Stimulated activated memory B cell treated with anti-CD40 and anti-IgM and Interleukin-4, amounts not matched to agents 10 μg/mL and 1 μg/mL and 100 μg/mL, for 72 hours (primary cell): ENCODE measurements at regions not wholly inside any gene's neighbourhood (a gene's known extent, or its start where the extent isn't known, plus 50 kb on each side); places are given as distances from the start of the nearest gene placed in this dataset.

Experiments
- ATAC-seq: fragments of 150-1000 bp; cut with Tn5 transposase; 2 replicates; pipeline ENCODE4 v1.10.0; 2021
- H3K27ac Mint-ChIP-seq: one replicate; pipeline ENCODE4 v1.8.0; 2022; ENCODE audit warnings: mild to moderate bottlenecking, mixed read lengths
- H3K27me3 Mint-ChIP-seq: one replicate; pipeline ENCODE4 v1.8.0; 2022; ENCODE audit warnings: mixed read lengths
- H3K36me3 Mint-ChIP-seq: one replicate; pipeline ENCODE4 v1.8.0; 2022; ENCODE audit warnings: mixed read lengths
- H3K4me1 Mint-ChIP-seq: one replicate; pipeline ENCODE4 v1.8.0; 2022; ENCODE audit warnings: mixed read lengths
- H3K4me3 Mint-ChIP-seq: one replicate; pipeline ENCODE4 v1.8.0; 2022; ENCODE audit warnings: mild to moderate bottlenecking, moderate library complexity, mixed read lengths
- H3K9me3 Mint-ChIP-seq: one replicate; pipeline ENCODE4 v1.8.0; 2022; ENCODE audit warnings: mixed read lengths

- Mint-ChIP-seq H3K27ac (no peak overlapping the region), H3K27me3 (no peaks in the 10 kb centered on the region), H3K4me1 (no peaks in the 10 kb centered on the region), H3K4me3 (no peak overlapping the region), H3K9me3 (peaks cover 6% of the 10 kb centered on the region), H3K36me3 (no peaks in the 10 kb centered on the region)
- ATAC-seq = no peak
These were observed 397.4 kb upstream of the SALL3 start for GRCh38 chr18:78582181-78582709.

GRCh38 chr18:78582898-78583738 lies 396.5 kb upstream of the SALL3 start:
- H3K4me1 Mint-ChIP-seq = no peaks in the 10 kb centered on the region
- no peaks in the 10 kb centered on the region for H3K27me3 Mint-ChIP-seq
- H3K27ac Mint-ChIP-seq = no peak overlapping the region
- no peak for ATAC-seq
- H3K9me3 Mint-ChIP-seq = peaks cover 6% of the 10 kb centered on the region
- H3K4me3 Mint-ChIP-seq = no peak overlapping the region
- H3K36me3 Mint-ChIP-seq = no peaks in the 10 kb centered on the region

- no peak for ATAC-seq
- no peak overlapping the region for H3K4me3 Mint-ChIP-seq
- H3K9me3 Mint-ChIP-seq = peaks cover 3% of the 10 kb centered on the region
- no peaks in the 10 kb centered on the region for H3K36me3 Mint-ChIP-seq
- no peaks in the 10 kb centered on the region for H3K4me1 Mint-ChIP-seq
- no peaks in the 10 kb centered on the region for H3K27me3 Mint-ChIP-seq
- H3K27ac Mint-ChIP-seq = no peak overlapping the region
These were observed 395.7 kb upstream of the SALL3 start for GRCh38 chr18:78583739-78584458.

- ATAC-seq = no peak
- no peak overlapping the region for H3K4me3 Mint-ChIP-seq
- H3K9me3 Mint-ChIP-seq = peaks cover 2% of the 10 kb centered on the region
- no peak overlapping the region for H3K27ac Mint-ChIP-seq
- no peaks in the 10 kb centered on the region for H3K27me3 Mint-ChIP-seq
- H3K4me1 Mint-ChIP-seq = no peaks in the 10 kb centered on the region
- no peaks in the 10 kb centered on the region for H3K36me3 Mint-ChIP-seq
These were observed 395.1 kb upstream of the SALL3 start for GRCh38 chr18:78584459-78585022.

- Mint-ChIP-seq H3K27ac (no peak overlapping the region), H3K36me3 (no peaks in the 10 kb centered on the region), H3K4me3 (no peak overlapping the region), H3K9me3 (no peaks in the 10 kb centered on the region), H3K27me3 (no peaks in the 10 kb centered on the region), H3K4me1 (no peaks in the 10 kb centered on the region)
- ATAC-seq = no peak
These were observed 393.0 kb upstream of the SALL3 start for GRCh38 chr18:78586586-78586985.

GRCh38 chr18:78587096-78587495 lies 392.5 kb upstream of the SALL3 start:
- no peak overlapping the region for H3K4me3 Mint-ChIP-seq
- no peaks in the 10 kb centered on the region for H3K36me3 Mint-ChIP-seq
- H3K27me3 Mint-ChIP-seq = no peaks in the 10 kb centered on the region
- H3K27ac Mint-ChIP-seq = no peak overlapping the region
- H3K9me3 Mint-ChIP-seq = no peaks in the 10 kb centered on the region
- ATAC-seq = no peak
- H3K4me1 Mint-ChIP-seq = no peaks in the 10 kb centered on the region

GRCh38 chr18:78587626-78588600 lies 391.7 kb upstream of the SALL3 start:
- Mint-ChIP-seq H3K27ac (no peak overlapping the region), H3K27me3 (no peaks in the 10 kb centered on the region), H3K36me3 (no peaks in the 10 kb centered on the region), H3K4me1 (no peaks in the 10 kb centered on the region), H3K4me3 (no peak overlapping the region), H3K9me3 (no peaks in the 10 kb centered on the region)
- peak; percentile 44 for ATAC-seq

GRCh38 chr18:78589916-78590437 lies 389.6 kb upstream of the SALL3 start:
- H3K27ac Mint-ChIP-seq = no peak overlapping the region

GRCh38 chr18:78595453-78595852 lies 384.2 kb upstream of the SALL3 start:
- ATAC-seq = no peak
- no peaks in the 10 kb centered on the region for H3K27me3 Mint-ChIP-seq
- no peak overlapping the region for H3K27ac Mint-ChIP-seq
- no peak overlapping the region for H3K4me3 Mint-ChIP-seq
- H3K9me3 Mint-ChIP-seq = peaks cover 3% of the 10 kb centered on the region
- H3K4me1 Mint-ChIP-seq = no peaks in the 10 kb centered on the region
- H3K36me3 Mint-ChIP-seq = no peaks in the 10 kb centered on the region

More at GRCh38 chr18:78589916-78590437, 389.6 kb upstream of the SALL3 start:
- Mint-ChIP-seq H3K4me3 (no peak overlapping the region), H3K9me3 (peaks cover 3% of the 10 kb centered on the region), H3K4me1 (no peaks in the 10 kb centered on the region), H3K27me3 (no peaks in the 10 kb centered on the region), H3K36me3 (no peaks in the 10 kb centered on the region)
- ATAC-seq = no peak

GRCh38 chr18:78595924-78596573 lies 383.6 kb upstream of the SALL3 start:
- ATAC-seq = no peak
- Mint-ChIP-seq H3K9me3 (peaks cover 3% of the 10 kb centered on the region), H3K4me1 (no peaks in the 10 kb centered on the region), H3K4me3 (no peak overlapping the region), H3K27me3 (no peaks in the 10 kb centered on the region), H3K27ac (no peak overlapping the region), H3K36me3 (no peaks in the 10 kb centered on the region)

GRCh38 chr18:78596794-78597345 lies 382.7 kb upstream of the SALL3 start:
- H3K4me1 Mint-ChIP-seq = no peaks in the 10 kb centered on the region
- no peak for ATAC-seq
- no peak overlapping the region for H3K4me3 Mint-ChIP-seq
- peaks cover 3% of the 10 kb centered on the region for H3K9me3 Mint-ChIP-seq
- no peaks in the 10 kb centered on the region for H3K27me3 Mint-ChIP-seq
- H3K27ac Mint-ChIP-seq = no peak overlapping the region
- H3K36me3 Mint-ChIP-seq = no peaks in the 10 kb centered on the region

- no peak overlapping the region for H3K27ac Mint-ChIP-seq
- peaks cover 6% of the 10 kb centered on the region for H3K9me3 Mint-ChIP-seq
- no peak overlapping the region for H3K4me3 Mint-ChIP-seq
- no peak for ATAC-seq
- H3K27me3 Mint-ChIP-seq = no peaks in the 10 kb centered on the region
- no peaks in the 10 kb centered on the region for H3K4me1 Mint-ChIP-seq
- no peaks in the 10 kb centered on the region for H3K36me3 Mint-ChIP-seq
These were observed 378.3 kb upstream of the SALL3 start for GRCh38 chr18:78601349-78601748.

GRCh38 chr18:78601923-78602322 lies 377.7 kb upstream of the SALL3 start:
- Mint-ChIP-seq H3K27ac (no peak overlapping the region), H3K9me3 (peaks cover 12% of the 10 kb centered on the region), H3K4me3 (no peak overlapping the region), H3K27me3 (no peaks in the 10 kb centered on the region), H3K36me3 (no peaks in the 10 kb centered on the region), H3K4me1 (no peaks in the 10 kb centered on the region)
- no peak for ATAC-seq

GRCh38 chr18:78602430-78602829 lies 377.2 kb upstream of the SALL3 start:
- Mint-ChIP-seq H3K36me3 (no peaks in the 10 kb centered on the region), H3K4me3 (no peak overlapping the region), H3K27ac (no peak overlapping the region), H3K4me1 (no peaks in the 10 kb centered on the region), H3K27me3 (no peaks in the 10 kb centered on the region), H3K9me3 (peaks cover 13% of the 10 kb centered on the region)
- no peak for ATAC-seq
